Keratinocyte (primary cell): ENCODE measurements at regions not wholly inside any gene's neighbourhood (a gene's known extent, or its start where the extent isn't known, plus 50 kb on each side); places are given as distances from the start of the nearest gene placed in this dataset.

Experiments
- EZH2 ChIP-seq: IDR thresholded peaks from one replicate; pipeline ENCODE4 v1.6.1; 2012; ENCODE audit warnings: inconsistent platforms, mild to moderate bottlenecking, low read length, moderate library complexity
- TF ChIP-seq, protein P1 (sequence below), 3 experiments: IDR thresholded peaks in 1 of 3; conservative IDR thresholded peaks in 1 of 3; optimal IDR thresholded peaks in 1 of 3; 2 replicates in 2 of 3; 3 replicates in 1 of 3; pipeline versions ENCODE3 to v1.5.1; 2011; ENCODE audit warnings: low read length in 3 of 3, mild to moderate bottlenecking in 3 of 3, moderate library complexity in 2 of 3, control low read depth in 1 of 3, inconsistent platforms in 1 of 3; ENCODE audit not compliant: insufficient read depth in 2 of 3; ENCODE audit errors: extremely low read depth in 1 of 3

DNA sequence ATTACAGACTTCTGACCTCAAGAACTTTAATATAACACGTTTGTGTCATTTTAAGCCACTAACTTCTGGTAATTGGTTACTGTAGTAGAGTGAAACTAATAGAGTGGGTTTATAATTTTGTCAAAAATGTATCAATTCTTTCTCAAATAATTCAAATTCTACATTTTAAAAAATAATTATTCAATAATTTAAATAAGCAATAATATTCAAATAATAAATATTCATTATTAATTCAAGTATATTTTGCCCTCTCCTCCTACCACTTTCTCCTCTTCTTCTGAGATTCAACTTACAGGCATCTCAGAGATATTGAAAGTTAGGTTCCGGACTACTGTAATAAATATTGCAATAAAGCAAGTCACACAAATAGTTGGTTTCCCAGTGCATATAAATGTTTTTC is 1107.1 kb downstream of the KCNT2 start:
- TF ChIP-seq, protein P1, sequence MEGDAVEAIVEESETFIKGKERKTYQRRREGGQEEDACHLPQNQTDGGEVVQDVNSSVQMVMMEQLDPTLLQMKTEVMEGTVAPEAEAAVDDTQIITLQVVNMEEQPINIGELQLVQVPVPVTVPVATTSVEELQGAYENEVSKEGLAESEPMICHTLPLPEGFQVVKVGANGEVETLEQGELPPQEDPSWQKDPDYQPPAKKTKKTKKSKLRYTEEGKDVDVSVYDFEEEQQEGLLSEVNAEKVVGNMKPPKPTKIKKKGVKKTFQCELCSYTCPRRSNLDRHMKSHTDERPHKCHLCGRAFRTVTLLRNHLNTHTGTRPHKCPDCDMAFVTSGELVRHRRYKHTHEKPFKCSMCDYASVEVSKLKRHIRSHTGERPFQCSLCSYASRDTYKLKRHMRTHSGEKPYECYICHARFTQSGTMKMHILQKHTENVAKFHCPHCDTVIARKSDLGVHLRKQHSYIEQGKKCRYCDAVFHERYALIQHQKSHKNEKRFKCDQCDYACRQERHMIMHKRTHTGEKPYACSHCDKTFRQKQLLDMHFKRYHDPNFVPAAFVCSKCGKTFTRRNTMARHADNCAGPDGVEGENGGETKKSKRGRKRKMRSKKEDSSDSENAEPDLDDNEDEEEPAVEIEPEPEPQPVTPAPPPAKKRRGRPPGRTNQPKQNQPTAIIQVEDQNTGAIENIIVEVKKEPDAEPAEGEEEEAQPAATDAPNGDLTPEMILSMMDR (optimal IDR thresholded peaks at IDR 0.05 in 1 of 3, IDR thresholded peaks at IDR 0.05 in 1 of 3, conservative IDR thresholded peaks at IDR 0.05 in 1 of 3; ENCODE audit: extremely low read depth in 1 of 3, insufficient read depth in 2 of 3, low read length in 3 of 3), result no peak
- TF ChIP-seq EZH2, result no peak
